NT2/D1 (cell line): ENCODE measurements at regions not wholly inside any gene's neighbourhood (a gene's known extent, or its start where the extent isn't known, plus 50 kb on each side); places are given as distances from the start of the nearest gene placed in this dataset.

Source experiments
- YY1 ChIP-seq: IDR thresholded peaks from 2 replicates; pipeline ENCODE4 v1.6.1; 2011; ENCODE audit not compliant: insufficient read length, insufficient read depth
- ZNF274 ChIP-seq: IDR thresholded peaks from 2 replicates; pipeline ENCODE4 v1.6.1; 2011; ENCODE audit warnings: mild to moderate bottlenecking, low read depth, low read length

- no peak for TF ChIP-seq YY1
- no peak for TF ChIP-seq ZNF274
Observed at GRCh38 chr11:37718431-37718999, 1120.5 kb upstream of the RAG2 start.
